Spleen (tissue), 7 donors: ENCODE measurements at regions not wholly inside any gene's neighbourhood (a gene's known extent, or its start where the extent isn't known, plus 50 kb on each side); places are given as distances from the start of the nearest gene placed in this dataset.

Source experiments
- POLR2A ChIP-seq, 3 donors: fragments of 450-650 bp; IDR thresholded peaks; one replicate each; pipeline ENCODE4 v1.5.1; 2017; ENCODE audit warnings: antibody characterized with exemption in 3 of 3, mild to moderate bottlenecking in 1 of 3
- POLR2AphosphoS5 ChIP-seq, 3 donors: sonication (generic); formaldehyde crosslinking; IDR thresholded peaks; one replicate each; pipeline ENCODE4 v1.5.1; 2017; ENCODE audit warnings: antibody characterized with exemption in 3 of 3
- TF ChIP-seq, protein P1 (sequence below), 11 experiments: fragments of 200-600 bp in 7 of 11; fragments of 450-650 bp in 4 of 11; sonication (generic) in 4 of 11; IDR thresholded peaks in 8 of 11; conservative IDR thresholded peaks in 3 of 11; 1 replicate in 7 of 11; 2 replicates in 4 of 11; pipeline versions ENCODE4 v1.4.0 to v1.8.0; 2016 to 2021; ENCODE audit warnings: antibody characterized with exemption in 11 of 11, inconsistent platforms in 4 of 11, mild to moderate bottlenecking in 1 of 11
- donor health status: DM: no; HTN: no; CAD: no; lungs with moderate emphysema.
- donor health status: DM: no; HTN: no; CAD: no.
- donor health status: DM: no; HTN: no; CAD: no.

DNA sequence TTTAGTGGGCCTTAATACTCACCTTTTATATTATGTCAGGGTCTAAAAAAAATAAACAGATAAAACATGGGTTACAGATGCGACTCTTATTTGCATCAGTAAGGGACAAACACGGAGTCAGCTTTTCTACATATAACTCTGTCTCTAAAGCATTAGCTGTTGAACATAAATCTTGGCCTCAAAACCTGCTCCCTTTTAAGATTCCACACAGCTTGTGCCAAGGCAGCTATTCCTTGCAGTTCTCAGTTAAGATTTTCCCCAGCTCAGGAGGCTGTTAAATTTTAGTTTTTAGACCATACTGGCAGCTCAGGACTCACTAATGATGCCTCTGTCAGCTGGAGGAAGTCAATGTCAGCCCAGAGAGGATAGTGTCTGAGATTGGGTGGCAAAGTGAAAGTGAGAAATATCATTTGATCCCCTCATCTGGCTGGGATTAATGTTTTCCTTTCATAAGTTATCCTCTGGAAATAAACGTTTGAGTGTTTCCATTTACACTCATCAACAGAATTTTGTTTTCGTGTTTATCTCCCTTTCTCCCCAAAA is 287.5 kb downstream of the ELAVL2 start:
- TF ChIP-seq, protein P1, sequence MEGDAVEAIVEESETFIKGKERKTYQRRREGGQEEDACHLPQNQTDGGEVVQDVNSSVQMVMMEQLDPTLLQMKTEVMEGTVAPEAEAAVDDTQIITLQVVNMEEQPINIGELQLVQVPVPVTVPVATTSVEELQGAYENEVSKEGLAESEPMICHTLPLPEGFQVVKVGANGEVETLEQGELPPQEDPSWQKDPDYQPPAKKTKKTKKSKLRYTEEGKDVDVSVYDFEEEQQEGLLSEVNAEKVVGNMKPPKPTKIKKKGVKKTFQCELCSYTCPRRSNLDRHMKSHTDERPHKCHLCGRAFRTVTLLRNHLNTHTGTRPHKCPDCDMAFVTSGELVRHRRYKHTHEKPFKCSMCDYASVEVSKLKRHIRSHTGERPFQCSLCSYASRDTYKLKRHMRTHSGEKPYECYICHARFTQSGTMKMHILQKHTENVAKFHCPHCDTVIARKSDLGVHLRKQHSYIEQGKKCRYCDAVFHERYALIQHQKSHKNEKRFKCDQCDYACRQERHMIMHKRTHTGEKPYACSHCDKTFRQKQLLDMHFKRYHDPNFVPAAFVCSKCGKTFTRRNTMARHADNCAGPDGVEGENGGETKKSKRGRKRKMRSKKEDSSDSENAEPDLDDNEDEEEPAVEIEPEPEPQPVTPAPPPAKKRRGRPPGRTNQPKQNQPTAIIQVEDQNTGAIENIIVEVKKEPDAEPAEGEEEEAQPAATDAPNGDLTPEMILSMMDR (IDR thresholded peaks at IDR 0.05 in 8 of 11, conservative IDR thresholded peaks at IDR 0.05 in 3 of 11) = no peak
- TF ChIP-seq POLR2A (IDR thresholded peaks at IDR 0.05) = no peak
- TF ChIP-seq POLR2AphosphoS5 (IDR thresholded peaks at IDR 0.05) = no peak
